GM12864 (cell line): ENCODE measurements at regions not wholly inside any gene's neighbourhood (a gene's known extent, or its start where the extent isn't known, plus 50 kb on each side); places are given as distances from the start of the nearest gene placed in this dataset.
"Not testable (repeated sequence)": the region's sequence is repeated elsewhere in the genome, so short reads cannot be mapped to it uniquely, and the experiment has no call there.

Experiments used
- DNase-seq: peaks from one replicate; pipeline ENCODE4 v3.0.0-alpha.2; 2011; ENCODE audit warnings: low read depth
- H3K4me3 ChIP-seq: 2 replicates; pipeline ENCODE4 v1.5.1; 2011; ENCODE audit warnings: mild to moderate bottlenecking, low read depth, low read length, control low read depth
- TF ChIP-seq, protein P1 (sequence below): IDR thresholded peaks from 2 replicates; pipeline ENCODE4 v1.5.1; 2011; ENCODE audit warnings: low read depth, mild to moderate bottlenecking, moderate library complexity, low read length, control low read depth, inconsistent platforms; ENCODE audit errors: missing control alignments

DNA sequence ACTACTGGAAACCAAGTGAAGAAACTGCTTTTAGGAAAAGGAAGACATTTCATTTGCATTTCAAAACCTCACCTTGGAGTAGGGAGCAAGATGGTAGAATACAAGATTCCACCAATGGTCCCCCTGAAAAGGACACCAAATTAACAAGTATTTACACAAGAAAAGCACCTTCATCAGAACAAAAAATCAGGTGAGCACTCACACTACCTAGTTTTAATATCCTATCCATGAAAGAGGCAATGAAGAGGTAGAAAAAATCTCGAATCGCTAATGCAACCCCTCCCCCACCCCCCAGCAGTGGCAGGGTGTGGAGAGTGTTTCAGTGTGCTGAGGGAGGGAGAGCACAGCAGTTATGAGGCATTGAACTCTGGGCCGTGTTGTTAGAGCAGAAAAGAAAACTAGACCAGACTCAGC lies 1397.0 kb upstream of the C9orf72 start:
- TF ChIP-seq, protein P1, sequence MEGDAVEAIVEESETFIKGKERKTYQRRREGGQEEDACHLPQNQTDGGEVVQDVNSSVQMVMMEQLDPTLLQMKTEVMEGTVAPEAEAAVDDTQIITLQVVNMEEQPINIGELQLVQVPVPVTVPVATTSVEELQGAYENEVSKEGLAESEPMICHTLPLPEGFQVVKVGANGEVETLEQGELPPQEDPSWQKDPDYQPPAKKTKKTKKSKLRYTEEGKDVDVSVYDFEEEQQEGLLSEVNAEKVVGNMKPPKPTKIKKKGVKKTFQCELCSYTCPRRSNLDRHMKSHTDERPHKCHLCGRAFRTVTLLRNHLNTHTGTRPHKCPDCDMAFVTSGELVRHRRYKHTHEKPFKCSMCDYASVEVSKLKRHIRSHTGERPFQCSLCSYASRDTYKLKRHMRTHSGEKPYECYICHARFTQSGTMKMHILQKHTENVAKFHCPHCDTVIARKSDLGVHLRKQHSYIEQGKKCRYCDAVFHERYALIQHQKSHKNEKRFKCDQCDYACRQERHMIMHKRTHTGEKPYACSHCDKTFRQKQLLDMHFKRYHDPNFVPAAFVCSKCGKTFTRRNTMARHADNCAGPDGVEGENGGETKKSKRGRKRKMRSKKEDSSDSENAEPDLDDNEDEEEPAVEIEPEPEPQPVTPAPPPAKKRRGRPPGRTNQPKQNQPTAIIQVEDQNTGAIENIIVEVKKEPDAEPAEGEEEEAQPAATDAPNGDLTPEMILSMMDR = no peak
- H3K4me3 ChIP-seq = no peak overlapping the region
- DNase-seq = no peak

DNA sequence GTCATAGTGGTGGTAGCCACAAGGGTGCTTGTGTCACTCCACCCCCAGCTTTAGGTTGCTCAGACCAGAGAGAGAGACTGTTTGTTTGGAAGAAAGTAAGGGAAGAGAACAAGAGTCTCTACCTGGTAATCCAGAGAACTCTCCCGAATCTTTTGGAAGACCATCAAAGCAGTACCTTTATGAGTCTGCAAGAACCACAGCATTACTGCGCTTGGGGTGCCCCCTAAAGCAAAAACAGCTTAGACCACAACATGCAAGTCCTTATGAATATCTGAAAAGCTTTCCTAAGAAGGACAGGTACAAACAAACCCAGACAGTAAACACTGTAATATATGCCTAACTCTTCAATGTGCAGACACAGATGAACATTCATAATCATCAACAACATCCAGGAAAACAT lies 1398.6 kb upstream of the C9orf72 start:
- H3K4me3 ChIP-seq = no peak overlapping the region
- TF ChIP-seq, protein P1 = no peak
- no peak for DNase-seq

DNA sequence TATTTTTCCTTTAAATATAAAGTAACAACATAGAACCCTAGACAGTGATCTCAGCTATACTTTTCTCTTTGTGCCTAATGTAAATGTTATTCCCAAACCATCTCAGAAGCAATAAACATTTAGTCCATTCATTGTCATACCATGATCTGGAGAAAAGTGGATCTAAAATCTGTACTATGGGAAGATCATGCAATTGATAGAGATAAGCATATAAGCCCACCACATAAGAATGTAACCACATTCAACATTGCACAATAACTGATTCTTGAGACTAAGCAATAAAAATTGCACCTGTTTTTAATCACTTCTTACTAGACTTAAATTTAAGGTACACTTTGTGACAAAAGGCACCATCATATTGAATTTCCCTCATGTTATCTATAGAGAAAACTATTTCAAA lies 1403.0 kb upstream of the C9orf72 start:
- no peak overlapping the region for H3K4me3 ChIP-seq
- TF ChIP-seq, protein P1 = no peak
- DNase-seq = no peak

DNA sequence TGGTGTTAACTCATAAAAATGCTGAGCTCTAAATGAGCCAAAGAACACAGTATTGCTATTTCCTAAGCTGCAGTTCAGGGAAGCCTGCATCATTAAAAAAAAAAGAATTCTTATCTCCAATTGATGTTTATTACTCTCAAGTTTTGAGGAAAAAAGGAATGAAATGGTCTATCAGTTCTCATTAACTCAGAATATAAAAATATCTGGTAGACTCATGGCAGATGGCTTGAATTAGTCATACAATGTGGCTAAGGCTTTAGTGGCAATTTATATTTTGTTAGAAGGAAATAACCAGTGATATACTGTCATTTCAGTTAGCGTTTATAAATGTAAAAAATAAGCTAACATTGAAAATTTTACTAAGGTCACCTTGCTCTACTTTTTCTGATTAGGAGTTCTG lies 1403.4 kb upstream of the C9orf72 start:
- no peak overlapping the region for H3K4me3 ChIP-seq
- TF ChIP-seq, protein P1 = no peak
- DNase-seq = no peak

DNA sequence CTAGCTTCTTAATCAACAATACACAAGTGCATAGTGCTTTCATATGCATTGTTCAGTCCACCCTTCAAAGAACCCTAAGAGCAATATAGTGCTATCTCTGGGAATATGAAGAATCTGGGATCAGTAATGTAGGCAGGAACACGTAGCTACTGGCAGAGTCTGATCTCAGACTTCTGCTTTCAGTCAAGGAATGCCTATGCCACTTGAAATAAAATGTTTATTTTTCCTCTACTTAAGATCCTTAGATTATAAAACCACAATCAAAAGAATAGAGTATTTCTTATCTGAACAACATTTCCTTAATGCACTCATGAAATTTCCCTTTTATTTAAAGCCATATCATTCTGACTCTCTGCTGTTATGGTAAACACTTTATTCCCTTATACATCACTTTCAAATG lies 1407.8 kb upstream of the C9orf72 start:
- H3K4me3 ChIP-seq = no peak overlapping the region
- TF ChIP-seq, protein P1 = no peak
- DNase-seq = no peak

DNA sequence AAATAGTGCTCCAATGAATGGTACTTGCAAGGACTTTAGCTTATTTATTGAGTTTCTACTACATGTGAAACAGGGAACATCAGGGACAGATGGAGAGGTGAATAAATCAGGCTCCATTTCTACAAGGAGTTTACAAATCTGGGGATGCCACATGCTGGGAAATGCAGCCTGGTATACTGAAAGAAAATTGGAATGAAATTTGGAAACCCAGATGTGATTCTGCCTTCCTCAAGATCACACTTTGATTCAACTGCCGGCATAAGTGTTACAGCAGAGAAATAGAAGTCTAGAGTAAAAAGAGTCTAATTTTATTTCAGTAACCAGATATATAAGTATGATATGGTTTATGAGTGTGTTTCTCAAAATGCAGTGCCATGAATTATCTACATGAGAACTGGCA lies 1408.4 kb upstream of the C9orf72 start:
- H3K4me3 ChIP-seq = no peak overlapping the region
- TF ChIP-seq, protein P1 = no peak
- no peak for DNase-seq

DNA sequence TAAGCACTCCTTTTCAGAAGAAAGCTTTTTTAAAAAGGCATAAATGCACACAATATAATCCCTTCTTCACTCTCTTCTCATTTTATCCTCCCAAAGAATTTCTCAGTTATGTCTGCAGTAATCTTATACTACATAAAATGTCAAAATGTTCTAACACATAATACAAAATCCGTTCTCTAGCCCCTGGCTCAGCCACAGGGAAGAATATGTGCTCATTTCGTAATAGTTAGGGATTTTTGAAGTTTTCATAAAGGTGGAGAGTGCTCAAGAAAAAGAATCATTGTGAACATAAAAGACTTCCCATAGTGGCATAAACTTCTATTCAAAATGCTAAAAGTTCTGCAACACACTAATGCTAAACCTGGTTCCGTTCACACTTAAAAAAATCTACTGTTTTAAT lies 1410.7 kb upstream of the C9orf72 start:
- no peak for DNase-seq
- H3K4me3 ChIP-seq = no peak overlapping the region
- TF ChIP-seq, protein P1 = no peak

DNA sequence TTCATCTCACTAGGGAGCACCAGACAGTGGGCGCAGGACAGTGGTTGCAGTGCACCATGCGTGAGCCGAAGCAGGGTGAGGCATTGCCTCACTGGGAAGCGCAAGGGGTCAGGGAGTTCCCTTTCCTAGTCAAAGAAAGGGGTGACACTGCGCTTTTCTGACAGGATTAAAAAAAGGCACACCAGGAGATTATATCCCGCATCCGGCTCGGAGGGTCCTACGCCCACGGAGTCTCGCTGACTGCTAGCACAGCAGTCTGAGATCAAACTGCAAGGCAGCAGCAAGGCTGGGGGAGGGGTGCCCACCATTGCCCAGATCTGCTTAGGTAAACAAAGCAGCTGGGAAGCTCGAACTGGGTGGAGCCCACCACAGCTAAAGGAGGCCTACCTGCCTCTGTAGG lies 1416.7 kb upstream of the C9orf72 start:
- DNase-seq, H3K4me3 ChIP-seq: not testable (repeated sequence)
